GM12878 (cell line): ENCODE measurements at regions not wholly inside any gene's neighbourhood (a gene's known extent, or its start where the extent isn't known, plus 50 kb on each side); places are given as distances from the start of the nearest gene placed in this dataset.

Experiments used
- ATAC-seq: fragments of 200-7000 bp; cut with Tn5 transposase; 3 replicates; pipeline ENCODE4 v1.9.1; 2020; ENCODE audit warnings: mild to moderate bottlenecking, moderate library complexity
- BruUV-seq: library from RNA; stranded (reverse); fragments of 400-500 nt; replicated peaks from 2 replicates; lab custom pipeline; 2021; lab: Mats Ljungman, UMichigan
- CTCF ChIA-PET: fragments of 300-600 bp; sonication (Branson Sonifier 250); formaldehyde crosslinking; extraction: SDS; loops from one replicate; lab custom pipeline; 2021; ENCODE audit warnings: inconsistent platforms; lab: Yijun Ruan, JAX
- POLR2A ChIA-PET: fragments of 350-600 bp; formaldehyde crosslinking; extraction: SDS; loops from one replicate; lab custom pipeline; 2021; ENCODE audit warnings: inconsistent platforms; lab: Charles Lee
- RAD21 ChIA-PET: fragments of 300-600 bp; sonication (Branson Sonifier 250); formaldehyde crosslinking; loops from one replicate; lab custom pipeline; 2023; ENCODE audit warnings: antibody characterized with exemption; ENCODE audit not compliant: unreplicated experiment; lab: Charles Lee
- SMC1A ChIA-PET: fragments of 300-600 bp; sonication (Branson Sonifier 250); formaldehyde crosslinking; loops from one replicate; lab custom pipeline; 2023; ENCODE audit not compliant: unreplicated experiment, uncharacterized antibody; lab: Charles Lee
- DNase-seq: peaks from one replicate; pipeline ENCODE4 v3.0.0-alpha.2; 2011; ENCODE audit warnings: low read depth, low spot score
- FAIRE-seq: peaks from 3 replicates; lab custom pipeline; 2011; peaks lifted over from hg19 to GRCh38; lab: Jason Lieb, UNC
- H2AFZ ChIP-seq: 2 replicates; pipeline ENCODE4 v1.6.0; 2011; ENCODE audit warnings: low read depth, low read length, control low read depth; ENCODE audit not compliant: control insufficient read depth
- H3K27ac ChIP-seq: 2 replicates; pipeline ENCODE4 v1.5.1; 2011; ENCODE audit warnings: control low read depth; ENCODE audit not compliant: control insufficient read depth, insufficient read depth
- H3K27me3 ChIP-seq, 2 experiments: replicated peaks in 1 of 2; 2 replicates each; pipeline versions ENCODE4 v1.6.0 to v1.6.1; 2011; ENCODE audit warnings: low read length in 1 of 2; ENCODE audit not compliant: control insufficient read depth in 2 of 2, insufficient read depth in 2 of 2
- H3K36me3 ChIP-seq, 2 experiments: 2 replicates each; pipeline ENCODE4 v1.5.1; 2011; ENCODE audit warnings: low read length in 1 of 2; ENCODE audit not compliant: control insufficient read depth in 2 of 2, insufficient read depth in 2 of 2
- H3K4me1 ChIP-seq: 2 replicates; pipeline ENCODE4 v1.6.1; 2011; ENCODE audit warnings: mild to moderate bottlenecking, low read length, moderate library complexity, mixed read lengths; ENCODE audit not compliant: control insufficient read depth, insufficient read depth
- H3K4me2 ChIP-seq: 2 replicates; pipeline ENCODE4 v1.6.0; 2011; ENCODE audit warnings: control low read depth; ENCODE audit not compliant: control insufficient read depth, insufficient read depth
- H3K4me3 ChIP-seq: fragments of 200-600 bp; sonication (generic); 2 replicates; pipeline ENCODE4 v1.5.1; 2016
- H3K79me2 ChIP-seq: 2 replicates; pipeline ENCODE4 v1.6.0; 2011; ENCODE audit warnings: low read length; ENCODE audit not compliant: control insufficient read depth, insufficient read depth
- H3K9ac ChIP-seq: 2 replicates; pipeline ENCODE4 v1.8.0; 2011; ENCODE audit warnings: low read length, control low read depth, mixed read lengths; ENCODE audit not compliant: control insufficient read depth, insufficient read depth
- H3K9me3 ChIP-seq: replicated peaks from 3 replicates; pipeline ENCODE4 v1.5.1; 2011; ENCODE audit warnings: mild to moderate bottlenecking, low read length; ENCODE audit not compliant: control insufficient read depth, insufficient read depth
- H4K20me1 ChIP-seq: 2 replicates; pipeline ENCODE4 v1.6.0; 2011; ENCODE audit not compliant: control insufficient read depth, insufficient read depth
- ATF7 ChIP-seq: fragments of 450-650 bp; IDR thresholded peaks from 2 replicates; pipeline ENCODE4 v1.6.1; 2016; ENCODE audit warnings: low read depth, mild to moderate bottlenecking
- CBX5 ChIP-seq: sonication (generic); IDR thresholded peaks from 2 replicates; pipeline ENCODE4 v1.6.1; 2016; ENCODE audit warnings: low read depth, moderate library complexity, mild to moderate bottlenecking, inconsistent platforms
- CHD2 ChIP-seq: IDR thresholded peaks from 2 replicates; pipeline ENCODE4 v1.6.1; 2011; ENCODE audit warnings: low read depth, low read length, improper control_type of control experiment, borderline replicate concordance
- LARP7 ChIP-seq: fragments of 450-650 bp; IDR thresholded peaks from 2 replicates; pipeline ENCODE4 v1.6.1; 2017; ENCODE audit warnings: mild to moderate bottlenecking
- MXI1 ChIP-seq: fragments of 150-350 bp; IDR thresholded peaks from 2 replicates; pipeline ENCODE4 v1.6.1; 2011; ENCODE audit warnings: low read depth, mild to moderate bottlenecking, inconsistent platforms, low read length, improper control_type of control experiment
- SIN3A ChIP-seq: IDR thresholded peaks from 2 replicates; pipeline ENCODE4 v1.6.1; 2012; ENCODE audit warnings: low read depth, low read length, improper control_type of control experiment
- SKIL ChIP-seq: fragments of 450-650 bp; IDR thresholded peaks from 2 replicates; pipeline ENCODE4 v1.6.1; 2017; ENCODE audit warnings: mild to moderate bottlenecking, low read depth, inconsistent platforms; ENCODE audit not compliant: poor library complexity, severe bottlenecking
- SREBF2 ChIP-seq: IDR thresholded peaks from 2 replicates; pipeline ENCODE4 v1.6.1; 2012; ENCODE audit warnings: mild to moderate bottlenecking, low read length
- SRF ChIP-seq, 2 experiments: IDR thresholded peaks; 2 replicates each; pipeline ENCODE4 v1.6.1; 2011; ENCODE audit warnings: low read depth in 2 of 2, low read length in 2 of 2, mild to moderate bottlenecking in 1 of 2, moderate library complexity in 1 of 2
- ZBTB4 ChIP-seq: fragments of 450-650 bp; formaldehyde crosslinking; IDR thresholded peaks from 2 replicates; pipeline ENCODE4 v1.4.0; 2022; ENCODE audit warnings: mild to moderate bottlenecking, moderate library complexity
- ZNF274 ChIP-seq: IDR thresholded peaks from one replicate; pipeline ENCODE4 v1.8.0; 2011; ENCODE audit not compliant: insufficient read length, insufficient read depth
- WGBS: methylation state at CpG from one replicate; pipeline ENCODE4 v1.1.6; 2016; ENCODE audit warnings: low lambda C conversion rate; ENCODE audit not compliant: insufficient replicate concordance, insufficient coverage; ENCODE audit errors: missing lambda C conversion rate; 5-methylcytosine and 5-hydroxymethylcytosine counted together
- in situ Hi-C: fragments of 300-500 bp; cut with MboI; formaldehyde crosslinking; loops from 9 replicates; pipeline ENCODE4 v1.14.3; 2018; ENCODE audit warnings: mixed read lengths
- intact Hi-C: fragments of 100-400 bp; cut with micrococcal nuclease; formaldehyde crosslinking; loops from one replicate; pipeline ENCODE4 v1.14.2; 2022; ENCODE audit not compliant: unreplicated experiment
- TF ChIP-seq, protein P1 (sequence below): IDR thresholded peaks from 2 replicates; pipeline ENCODE4 v1.6.1; 2012; ENCODE audit warnings: low read length, inconsistent platforms
- TF ChIP-seq, protein P2 (sequence below): fragments of 450-650 bp; IDR thresholded peaks from 2 replicates; pipeline ENCODE4 v1.6.1; 2014; ENCODE audit warnings: mild to moderate bottlenecking

GRCh38 chr7:121493553-121493952, 97.4 kb upstream of the FAM3C start:
- BruUV-seq = no TSS peak
- H3K9me3 ChIP-seq = no peaks in the 10 kb centered on the region
- TF ChIP-seq CHD2 = no peak
- no peak for TF ChIP-seq ZNF274
- no peak for TF ChIP-seq SREBF2
- no peak for TF ChIP-seq MXI1
- no peak for TF ChIP-seq ATF7
- TF ChIP-seq, protein P1, sequence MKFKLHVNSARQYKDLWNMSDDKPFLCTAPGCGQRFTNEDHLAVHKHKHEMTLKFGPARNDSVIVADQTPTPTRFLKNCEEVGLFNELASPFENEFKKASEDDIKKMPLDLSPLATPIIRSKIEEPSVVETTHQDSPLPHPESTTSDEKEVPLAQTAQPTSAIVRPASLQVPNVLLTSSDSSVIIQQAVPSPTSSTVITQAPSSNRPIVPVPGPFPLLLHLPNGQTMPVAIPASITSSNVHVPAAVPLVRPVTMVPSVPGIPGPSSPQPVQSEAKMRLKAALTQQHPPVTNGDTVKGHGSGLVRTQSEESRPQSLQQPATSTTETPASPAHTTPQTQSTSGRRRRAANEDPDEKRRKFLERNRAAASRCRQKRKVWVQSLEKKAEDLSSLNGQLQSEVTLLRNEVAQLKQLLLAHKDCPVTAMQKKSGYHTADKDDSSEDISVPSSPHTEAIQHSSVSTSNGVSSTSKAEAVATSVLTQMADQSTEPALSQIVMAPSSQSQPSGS = no peak
- TF ChIP-seq ZBTB4 (CRISPR knock-in tag) = no peak
- TF ChIP-seq, protein P2, sequence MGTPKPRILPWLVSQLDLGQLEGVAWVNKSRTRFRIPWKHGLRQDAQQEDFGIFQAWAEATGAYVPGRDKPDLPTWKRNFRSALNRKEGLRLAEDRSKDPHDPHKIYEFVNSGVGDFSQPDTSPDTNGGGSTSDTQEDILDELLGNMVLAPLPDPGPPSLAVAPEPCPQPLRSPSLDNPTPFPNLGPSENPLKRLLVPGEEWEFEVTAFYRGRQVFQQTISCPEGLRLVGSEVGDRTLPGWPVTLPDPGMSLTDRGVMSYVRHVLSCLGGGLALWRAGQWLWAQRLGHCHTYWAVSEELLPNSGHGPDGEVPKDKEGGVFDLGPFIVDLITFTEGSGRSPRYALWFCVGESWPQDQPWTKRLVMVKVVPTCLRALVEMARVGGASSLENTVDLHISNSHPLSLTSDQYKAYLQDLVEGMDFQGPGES = no peak
- no peak for TF ChIP-seq SKIL
- TF ChIP-seq CBX5 = no peak
- TF ChIP-seq SIN3A = no peak
- no peak for TF ChIP-seq SRF (IDR thresholded peaks at IDR 0.05; ENCODE audit: low read depth in 2 of 2, low read length in 2 of 2)
- TF ChIP-seq LARP7 = no peak
- DNase-seq (no peak), ATAC-seq (no peak), FAIRE-seq (peak; percentile 7)
- POLR2A ChIA-PET = no interaction called here
- RAD21 ChIA-PET = interaction anchor here (1.6 kb wide), 1 partner anchor 36 kb away, joined by 4 read pairs; no protein-coding TSS in a partner anchor
- intact Hi-C loops = no loop called here
- H3K4me3 ChIP-seq = no peak overlapping the region
- no peaks in the 10 kb centered on the region for H4K20me1 ChIP-seq
- H3K27me3 ChIP-seq = no peaks in the 10 kb centered on the region
- in situ Hi-C loops = no loop called here
- no peaks in the 10 kb centered on the region for H3K36me3 ChIP-seq
- WGBS = 4% methylated on average over 1 of the region's 1 CpG
- H3K79me2 ChIP-seq = no peaks in the 10 kb centered on the region
- no peak overlapping the region for H3K27ac ChIP-seq
- CTCF ChIA-PET = interaction anchor here (1.8 kb wide), 1 partner anchor 11 kb away, joined by 7 read pairs; no protein-coding TSS in a partner anchor
- no peak overlapping the region for H3K4me2 ChIP-seq
- SMC1A ChIA-PET = interaction anchor here (1.0 to 1.8 kb wide), 6 partner anchors 12 to 616 kb away, joined by 3 to 11 read pairs (median 4); no protein-coding TSS in a partner anchor
- no peaks in the 10 kb centered on the region for H3K4me1 ChIP-seq
- no peak overlapping the region for H3K9ac ChIP-seq
- no peak overlapping the region for H2AFZ ChIP-seq
